NT2/D1 (cell line): ENCODE measurements at regions not wholly inside any gene's neighbourhood (a gene's known extent, or its start where the extent isn't known, plus 50 kb on each side); places are given as distances from the start of the nearest gene placed in this dataset.

Source experiments
- SUZ12 ChIP-seq: IDR thresholded peaks from 2 replicates; pipeline ENCODE4 v1.6.1; 2011; ENCODE audit not compliant: insufficient read length, insufficient read depth; ENCODE audit errors: extremely low read depth
- YY1 ChIP-seq: IDR thresholded peaks from 2 replicates; pipeline ENCODE4 v1.6.1; 2011; ENCODE audit not compliant: insufficient read length, insufficient read depth
- ZNF274 ChIP-seq: IDR thresholded peaks from 2 replicates; pipeline ENCODE4 v1.6.1; 2011; ENCODE audit warnings: mild to moderate bottlenecking, low read depth, low read length

- TF ChIP-seq ZNF274 (no peak), YY1 (no peak), SUZ12 (no peak)
Observed at GRCh38 chrX:42628471-42628870, 149.5 kb downstream of the PPP1R2C start.
